HG02981 (cell line): ENCODE measurements at regions not wholly inside any gene's neighbourhood (a gene's known extent, or its start where the extent isn't known, plus 50 kb on each side); places are given as distances from the start of the nearest gene placed in this dataset.

Source experiments
- ATAC-seq: cut with Tn5 transposase; IDR thresholded peaks from one replicate; pipeline ENCODE4 v1.9.1; 2021; ENCODE audit warnings: mild to moderate bottlenecking, moderate library complexity; ENCODE audit not compliant: unreplicated experiment

GRCh38 chr4:177103619-177104018 lies 206.1 kb upstream of the NEIL3 start:
- no peak for ATAC-seq

DNA sequence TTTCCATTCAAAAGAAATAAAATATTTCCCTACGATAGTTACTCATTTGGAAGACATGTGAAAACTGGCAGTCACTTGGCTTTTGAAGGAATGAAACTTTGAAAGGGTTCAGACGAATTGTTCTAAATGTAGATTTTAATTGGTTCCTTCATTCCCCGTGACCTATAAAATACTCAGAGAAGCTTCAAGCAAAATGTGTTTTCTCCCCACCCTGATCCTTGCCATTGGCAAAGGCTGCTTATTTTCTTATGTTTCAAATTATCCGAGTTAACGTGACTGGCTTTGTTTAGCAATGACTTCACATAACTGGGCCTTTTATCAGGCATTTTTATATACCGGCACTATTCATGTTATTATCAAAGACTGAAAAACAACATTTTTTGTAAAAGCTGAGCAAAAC lies 204.1 kb upstream of the NEIL3 start:
- no peak for ATAC-seq

- ATAC-seq = no peak
Measured at GRCh38 chr4:177107288-177107921, 202.3 kb upstream of the NEIL3 start.

DNA sequence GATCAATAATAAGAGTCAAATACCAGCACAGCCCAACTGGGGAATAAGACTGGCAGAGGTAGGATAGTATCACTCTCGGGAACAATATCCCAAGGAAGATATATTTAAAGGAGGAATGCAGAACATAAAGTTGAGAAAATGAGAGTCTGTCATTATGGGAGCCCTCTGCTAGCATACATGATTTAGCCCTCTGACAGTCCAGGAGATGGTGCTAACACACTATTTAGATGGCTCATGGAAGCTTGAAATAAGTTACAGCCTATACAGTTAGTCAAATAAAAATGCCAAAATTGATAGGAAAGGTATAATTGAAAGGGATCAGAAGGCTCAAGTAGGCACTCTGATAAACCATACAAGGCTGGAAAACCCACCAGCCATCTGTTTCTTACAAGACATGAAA lies 201.0 kb upstream of the NEIL3 start:
- no peak for ATAC-seq

- no peak for ATAC-seq
Measured at GRCh38 chr4:177109769-177110168, 199.9 kb upstream of the NEIL3 start.

DNA sequence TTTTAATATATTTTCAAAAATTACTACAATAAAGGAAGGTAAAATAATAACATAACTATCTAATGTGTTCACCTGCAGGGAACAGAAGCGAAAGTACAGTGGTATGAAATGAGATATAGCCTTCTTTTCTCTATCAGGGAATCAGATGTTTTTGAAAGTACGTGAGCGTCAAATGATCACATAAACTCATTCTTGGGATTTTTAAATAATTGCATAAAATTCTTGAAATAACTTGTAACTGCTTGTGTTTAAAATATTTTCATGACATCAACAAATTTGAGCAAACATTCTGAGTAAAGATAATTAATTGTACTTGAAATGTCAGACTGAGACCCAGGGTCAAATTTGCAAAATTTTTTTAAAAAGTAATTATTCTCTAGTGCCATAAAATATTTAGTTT lies 193.5 kb upstream of the NEIL3 start:
- ATAC-seq = no peak

DNA sequence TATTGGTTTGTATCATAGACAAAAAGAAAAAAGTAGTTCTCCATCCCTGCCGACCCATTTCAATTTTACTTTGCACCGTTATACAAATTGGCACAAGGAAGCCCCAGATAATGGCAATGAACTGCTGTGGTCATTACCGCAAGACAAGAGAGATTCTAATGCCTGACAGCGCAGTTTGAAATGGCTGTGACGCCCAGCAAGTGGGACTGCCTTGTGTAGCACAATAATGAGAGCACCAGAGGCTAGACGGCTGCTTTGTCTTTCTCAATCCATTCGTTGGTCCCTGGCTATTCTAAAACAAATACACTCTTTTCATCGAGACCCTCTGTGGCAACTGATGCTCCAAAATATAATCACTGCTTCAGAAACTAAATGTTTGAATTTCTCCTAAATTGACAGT lies 192.4 kb upstream of the NEIL3 start:
- no peak for ATAC-seq

DNA sequence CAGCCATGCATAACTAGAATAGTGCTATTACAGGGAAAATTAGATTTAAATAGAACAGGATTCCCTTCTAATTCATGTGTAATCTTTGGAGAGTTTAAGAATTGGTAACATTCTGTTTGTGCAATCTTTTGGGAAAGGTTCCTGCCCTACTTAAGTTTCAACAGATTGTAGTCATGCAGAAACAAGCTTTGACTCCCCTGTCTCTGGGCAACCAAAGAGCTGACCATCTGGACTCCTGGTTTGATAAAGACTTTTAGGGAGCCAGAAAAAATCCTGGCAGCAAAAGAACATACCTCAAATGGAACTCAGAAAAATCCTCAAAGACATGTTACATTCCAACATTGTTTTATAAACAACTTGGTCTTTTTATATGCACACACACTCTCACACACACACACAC lies 191.1 kb upstream of the NEIL3 start:
- no peak for ATAC-seq

DNA sequence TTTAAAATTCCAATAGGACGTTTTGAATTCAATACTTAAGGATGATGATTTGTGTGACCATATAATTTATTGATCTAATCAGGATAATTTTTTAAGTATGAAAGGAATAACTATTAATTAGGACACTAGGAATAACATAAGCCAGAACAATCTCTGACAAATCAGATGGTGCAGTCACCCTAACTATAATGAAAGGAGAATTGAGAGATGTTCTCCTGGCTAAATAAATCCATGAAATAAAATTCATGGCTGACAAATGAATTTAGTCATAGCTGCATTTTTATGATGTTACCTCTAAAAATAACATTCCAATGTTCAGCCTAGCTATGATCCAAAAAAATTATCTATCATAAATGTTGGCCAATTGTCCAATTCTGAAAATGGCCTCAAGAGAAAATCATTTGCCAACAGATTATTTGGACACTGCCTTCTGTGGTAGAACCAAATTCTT lies 190.6 kb upstream of the NEIL3 start:
- ATAC-seq = no peak

DNA sequence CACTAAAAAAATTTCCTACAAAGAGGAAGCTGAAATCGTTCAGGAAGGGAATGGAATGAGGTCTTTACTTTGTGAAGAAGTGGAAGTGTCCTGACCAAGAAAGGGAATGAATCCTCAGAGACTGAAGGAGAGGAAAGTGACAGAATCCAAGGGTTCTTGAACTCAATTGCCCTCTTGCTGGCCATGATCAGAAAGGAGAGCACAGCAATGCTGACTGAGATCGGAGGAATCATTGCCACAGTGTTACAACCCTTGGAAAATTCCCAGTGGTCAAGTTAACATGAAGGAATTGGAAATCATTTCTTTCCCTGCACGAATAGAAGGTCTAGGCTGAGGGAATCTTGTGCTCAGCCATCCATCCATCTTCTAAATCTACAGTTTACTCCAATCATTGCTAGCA lies 190.0 kb upstream of the NEIL3 start:
- no peak for ATAC-seq

- no peak for ATAC-seq
Measured at GRCh38 chr4:177123811-177124210, 185.9 kb upstream of the NEIL3 start.

- no peak for ATAC-seq
Measured at GRCh38 chr4:177124349-177125064, 185.2 kb upstream of the NEIL3 start.

DNA sequence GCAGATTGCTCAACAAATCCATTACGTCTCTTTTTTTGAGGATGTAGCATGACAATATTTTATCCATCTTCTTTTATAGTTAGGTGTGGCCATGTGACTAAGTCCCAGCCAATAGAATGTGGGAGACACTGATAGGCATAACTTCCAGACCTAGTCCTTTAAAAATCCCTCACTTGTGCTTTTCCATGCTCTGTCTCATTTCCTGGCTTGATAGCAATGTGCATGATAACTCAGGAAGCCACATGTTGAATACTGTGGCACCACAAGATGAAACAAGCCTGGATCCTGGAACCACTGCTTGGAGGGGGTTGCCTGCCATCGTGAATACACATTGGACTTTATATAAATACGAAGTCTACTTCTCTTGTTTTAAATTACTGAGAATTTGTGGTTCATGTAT lies 184.0 kb upstream of the NEIL3 start:
- ATAC-seq = no peak

DNA sequence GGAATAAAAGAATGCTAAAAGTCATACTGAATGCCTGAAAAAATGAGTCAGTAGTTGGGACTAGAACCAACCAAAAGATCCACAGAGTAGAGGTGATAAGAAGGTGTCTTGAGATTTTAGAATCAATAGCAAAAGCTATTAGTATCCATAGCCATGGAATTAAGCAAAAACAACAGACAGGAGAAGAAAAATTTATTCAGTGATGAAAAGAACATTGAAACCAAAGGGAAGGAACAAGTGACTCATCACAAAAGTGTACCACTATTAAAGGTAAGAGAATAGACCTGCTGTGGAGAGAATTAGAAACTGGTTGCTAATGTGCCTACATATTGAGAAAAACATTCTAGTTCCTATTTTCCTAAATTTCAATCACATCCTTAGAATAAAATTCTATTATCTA lies 182.0 kb upstream of the NEIL3 start:
- no peak for ATAC-seq

DNA sequence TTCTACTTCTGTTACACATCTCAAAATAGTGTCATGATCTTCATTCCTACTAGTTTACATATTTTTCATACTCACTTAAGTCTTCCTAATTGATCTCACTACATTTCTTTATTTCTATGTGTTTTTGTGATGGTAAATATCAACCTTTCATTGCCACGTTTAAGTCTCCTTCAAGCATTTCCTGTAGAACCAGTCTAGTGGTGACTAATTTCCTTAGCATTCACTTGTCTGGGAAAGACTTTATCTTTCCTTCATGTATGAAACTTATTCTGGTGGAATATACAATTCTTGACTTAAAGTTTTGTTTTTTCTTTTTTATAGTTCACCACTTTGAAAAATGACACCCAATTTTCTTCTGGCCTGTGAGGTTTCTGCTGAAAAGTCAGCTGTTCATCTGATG lies 181.4 kb upstream of the NEIL3 start:
- ATAC-seq = no peak

- ATAC-seq = no peak
Measured at GRCh38 chr4:177131736-177132135, 177.9 kb upstream of the NEIL3 start.

DNA sequence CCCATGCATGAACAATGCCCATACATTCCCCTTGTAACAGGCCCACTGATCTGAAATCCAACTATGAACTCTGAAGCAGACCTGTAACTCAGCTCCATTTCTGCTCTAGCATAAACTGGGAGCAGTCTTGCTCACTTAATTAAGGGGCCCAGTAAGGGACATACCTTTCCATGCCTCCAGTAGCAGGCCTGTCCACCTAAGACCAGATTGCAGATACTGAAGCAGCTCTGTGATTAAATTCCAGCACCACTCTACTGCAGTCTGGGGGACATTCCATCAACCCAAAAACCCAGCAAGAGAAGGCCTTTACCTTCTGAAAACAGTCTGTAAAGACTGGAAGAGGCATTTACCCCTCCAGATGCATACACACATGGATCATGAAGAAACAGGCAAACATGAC lies 162.0 kb upstream of the NEIL3 start:
- ATAC-seq = no peak

- no peak for ATAC-seq
Measured at GRCh38 chr4:177155454-177155853, 154.2 kb upstream of the NEIL3 start.

- no peak for ATAC-seq
Measured at GRCh38 chr4:177159600-177159999, 150.1 kb upstream of the NEIL3 start.

- ATAC-seq = no peak
Measured at GRCh38 chr4:177161781-177162180, 147.9 kb upstream of the NEIL3 start.

- no peak for ATAC-seq
Measured at GRCh38 chr4:177163532-177163931, 146.1 kb upstream of the NEIL3 start.

DNA sequence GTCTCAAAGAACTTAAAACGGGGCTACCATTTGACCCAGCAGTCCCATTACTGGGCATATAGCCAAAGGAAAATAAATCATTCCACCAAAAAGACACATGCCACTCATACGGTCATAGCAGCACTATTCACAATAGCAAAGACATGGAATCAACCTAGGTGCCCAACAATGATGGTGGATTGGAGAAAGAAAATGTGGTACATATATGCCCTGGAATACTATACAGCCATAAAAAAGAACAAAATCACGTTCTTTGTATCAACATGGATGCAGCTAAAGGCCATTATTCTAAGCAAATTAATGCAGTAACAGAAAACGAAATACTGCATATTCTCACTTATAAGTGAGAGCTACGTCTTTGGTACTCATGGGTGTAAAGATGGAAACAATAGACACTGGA lies 138.1 kb upstream of the NEIL3 start:
- no peak for ATAC-seq

DNA sequence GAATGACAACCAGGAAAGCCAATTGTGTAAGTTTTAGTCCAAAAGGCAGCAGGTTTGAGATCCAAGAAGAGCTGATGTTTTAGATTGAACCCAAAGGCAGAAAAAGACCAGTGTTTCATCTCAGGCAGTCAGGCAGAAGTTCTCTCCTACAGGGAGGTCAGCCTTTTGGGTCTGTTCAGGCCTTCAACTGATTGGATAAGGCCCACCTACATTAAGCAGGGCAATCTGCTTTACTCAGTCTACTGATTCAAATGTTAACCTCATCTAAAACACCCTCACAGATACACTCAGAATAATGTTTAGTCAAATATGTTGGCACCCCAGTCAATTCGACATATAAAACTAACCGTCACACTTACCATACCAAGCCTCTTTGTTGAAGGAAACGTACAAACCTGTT lies 134.2 kb upstream of the NEIL3 start:
- ATAC-seq = no peak
